Endodermal cell (in vitro differentiated cells): ENCODE measurements at regions not wholly inside any gene's neighbourhood (a gene's known extent, or its start where the extent isn't known, plus 50 kb on each side); places are given as distances from the start of the nearest gene placed in this dataset.

ENCODE experiments used
- DNase-seq: peaks from one replicate; pipeline ENCODE4 v3.0.0-alpha.2; 2017
- H3K27ac ChIP-seq: 2 replicates; pipeline ENCODE4 v1.5.1; 2013; ENCODE audit warnings: mild to moderate bottlenecking, low read depth, low read length, moderate library complexity
- H3K27me3 ChIP-seq: 2 replicates; pipeline ENCODE4 v1.6.1; 2013; ENCODE audit warnings: mild to moderate bottlenecking, low read length, moderate library complexity; ENCODE audit not compliant: insufficient read depth, control insufficient read depth, poor library complexity, severe bottlenecking
- H3K36me3 ChIP-seq: 2 replicates; pipeline ENCODE4 v1.7.0; 2013; ENCODE audit warnings: mild to moderate bottlenecking, low read length, moderate library complexity; ENCODE audit not compliant: control insufficient read depth, insufficient read depth
- H3K4me1 ChIP-seq: one replicate; pipeline ENCODE4 v1.7.0; 2013; ENCODE audit warnings: low read length; ENCODE audit not compliant: control insufficient read depth, insufficient read depth
- H3K4me3 ChIP-seq: 2 replicates; pipeline ENCODE4 v1.5.1; 2013; ENCODE audit warnings: mild to moderate bottlenecking, low read length, moderate library complexity
- H3K9ac ChIP-seq: 2 replicates; pipeline ENCODE4 v1.6.1; 2013; ENCODE audit warnings: mild to moderate bottlenecking, low read length, moderate library complexity; ENCODE audit not compliant: poor library complexity, severe bottlenecking; ENCODE audit errors: extremely low read depth
- H3K9me3 ChIP-seq: 2 replicates; pipeline ENCODE4 v1.6.1; 2013; ENCODE audit warnings: mild to moderate bottlenecking, low read length, moderate library complexity; ENCODE audit not compliant: control insufficient read depth
- H3K27ac Mint-ChIP-seq: 2 replicates; pipeline ENCODE4 v1.8.0; 2020; ENCODE audit warnings: mixed read lengths
- H3K27me3 Mint-ChIP-seq: 2 replicates; pipeline ENCODE4 v1.8.0; 2021; ENCODE audit warnings: mild to moderate bottlenecking, mixed read lengths; ENCODE audit not compliant: insufficient read depth
- H3K36me3 Mint-ChIP-seq: 2 replicates; pipeline ENCODE4 v1.8.0; 2020; ENCODE audit warnings: low read depth, mixed read lengths
- H3K4me1 Mint-ChIP-seq: 2 replicates; pipeline ENCODE4 v1.8.0; 2020; ENCODE audit warnings: mixed read lengths
- H3K4me3 Mint-ChIP-seq: 2 replicates; pipeline ENCODE4 v1.8.0; 2020; ENCODE audit warnings: mild to moderate bottlenecking, moderate library complexity, mixed read lengths
- H3K9me3 Mint-ChIP-seq: 2 replicates; pipeline ENCODE4 v1.8.0; 2020; ENCODE audit warnings: mild to moderate bottlenecking, mixed read lengths
- CTCF ChIP-seq: fragments of 200-600 bp; sonication (generic); conservative IDR thresholded peaks from 2 replicates; pipeline ENCODE4 v1.5.0; 2021; ENCODE audit warnings: antibody characterized with exemption, mild to moderate bottlenecking
- WGBS, 2 experiments: methylation state at CpG; one replicate each; pipeline versions ENCODE4 v1.1.5 to v1.1.7; 2013; ENCODE audit warnings: missing lambda C conversion rate in 2 of 2, mixed read lengths in 1 of 2; ENCODE audit not compliant: insufficient coverage in 1 of 2, insufficient read length in 1 of 2; 5-methylcytosine and 5-hydroxymethylcytosine counted together

- H3K27ac Mint-ChIP-seq, result no peak overlapping the region
- Histone ChIP-seq H3K36me3 (no peaks in the 10 kb centered on the region), H3K27me3 (no peaks in the 10 kb centered on the region), H3K27ac (no peak overlapping the region), H3K4me1 (no peaks in the 10 kb centered on the region), H3K9ac (no peak overlapping the region), H3K9me3 (no peaks in the 10 kb centered on the region), H3K4me3 (no peak overlapping the region)
- no peak for TF ChIP-seq CTCF
- H3K4me3 Mint-ChIP-seq, result no peak overlapping the region
- no peaks in the 10 kb centered on the region for H3K27me3 Mint-ChIP-seq
- H3K36me3 Mint-ChIP-seq, result no peaks in the 10 kb centered on the region
- no peaks in the 10 kb centered on the region for H3K9me3 Mint-ChIP-seq
- peaks cover 7% of the 10 kb centered on the region for H3K4me1 Mint-ChIP-seq
- DNase-seq, result no peak
- 92 to 94% methylated on average over 2 to 3 of the region's 3 CpGs for WGBS, 2 experiments
These were observed 110.2 kb downstream of the COPRS start for GRCh38 chr17:31748881-31749280.

GRCh38 chr17:31746884-31747495 lies 112.1 kb downstream of the COPRS start:
- Histone ChIP-seq H3K27me3 (no peaks in the 10 kb centered on the region), H3K27ac (no peak overlapping the region), H3K36me3 (no peaks in the 10 kb centered on the region), H3K4me3 (no peak overlapping the region), H3K9ac (no peak overlapping the region), H3K9me3 (no peaks in the 10 kb centered on the region), H3K4me1 (no peaks in the 10 kb centered on the region)
- Mint-ChIP-seq H3K9me3 (no peaks in the 10 kb centered on the region), H3K4me3 (no peak overlapping the region), H3K4me1 (peaks cover 10% of the 10 kb centered on the region), H3K27ac (no peak overlapping the region), H3K36me3 (no peaks in the 10 kb centered on the region), H3K27me3 (no peaks in the 10 kb centered on the region)
- no peak for DNase-seq
- no peak for TF ChIP-seq CTCF

- Mint-ChIP-seq H3K27ac (no peak overlapping the region), H3K4me1 (peaks cover 10% of the 10 kb centered on the region), H3K9me3 (no peaks in the 10 kb centered on the region), H3K36me3 (no peaks in the 10 kb centered on the region), H3K27me3 (no peaks in the 10 kb centered on the region), H3K4me3 (no peak overlapping the region)
- Histone ChIP-seq H3K36me3 (no peaks in the 10 kb centered on the region), H3K9me3 (no peaks in the 10 kb centered on the region), H3K4me1 (no peaks in the 10 kb centered on the region), H3K27ac (no peak overlapping the region), H3K4me3 (no peak overlapping the region), H3K27me3 (no peaks in the 10 kb centered on the region), H3K9ac (no peak overlapping the region)
- 92 to 94% methylated on average over 6 to 8 of the region's 8 CpGs for WGBS, 2 experiments
- no peak for TF ChIP-seq CTCF
- no peak for DNase-seq
These were observed 113.0 kb downstream of the COPRS start for GRCh38 chr17:31745964-31746600.
